22Rv1 (cell line): ENCODE measurements at regions not wholly inside any gene's neighbourhood (a gene's known extent, or its start where the extent isn't known, plus 50 kb on each side); places are given as distances from the start of the nearest gene placed in this dataset.

ENCODE experiments used
- CTCF ChIP-seq: fragments of 450-650 bp; IDR thresholded peaks from 2 replicates; pipeline ENCODE4 v1.5.1; 2017; ENCODE audit warnings: mild to moderate bottlenecking
- ZFX ChIP-seq: fragments of 450-650 bp; IDR thresholded peaks from 2 replicates; pipeline ENCODE4 v1.6.1; 2017; ENCODE audit warnings: antibody characterized with exemption, borderline replicate concordance

- TF ChIP-seq CTCF (no peak), ZFX (no peak)
These were observed 90.2 kb upstream of the CACUL1 start for GRCh38 chr10:118844731-118845521.
